ENCODE measurements at regions not wholly inside any gene's neighbourhood (a gene's known extent, or its start where the extent isn't known, plus 50 kb on each side); places are given as distances from the start of the nearest gene placed in this dataset.

DNA sequence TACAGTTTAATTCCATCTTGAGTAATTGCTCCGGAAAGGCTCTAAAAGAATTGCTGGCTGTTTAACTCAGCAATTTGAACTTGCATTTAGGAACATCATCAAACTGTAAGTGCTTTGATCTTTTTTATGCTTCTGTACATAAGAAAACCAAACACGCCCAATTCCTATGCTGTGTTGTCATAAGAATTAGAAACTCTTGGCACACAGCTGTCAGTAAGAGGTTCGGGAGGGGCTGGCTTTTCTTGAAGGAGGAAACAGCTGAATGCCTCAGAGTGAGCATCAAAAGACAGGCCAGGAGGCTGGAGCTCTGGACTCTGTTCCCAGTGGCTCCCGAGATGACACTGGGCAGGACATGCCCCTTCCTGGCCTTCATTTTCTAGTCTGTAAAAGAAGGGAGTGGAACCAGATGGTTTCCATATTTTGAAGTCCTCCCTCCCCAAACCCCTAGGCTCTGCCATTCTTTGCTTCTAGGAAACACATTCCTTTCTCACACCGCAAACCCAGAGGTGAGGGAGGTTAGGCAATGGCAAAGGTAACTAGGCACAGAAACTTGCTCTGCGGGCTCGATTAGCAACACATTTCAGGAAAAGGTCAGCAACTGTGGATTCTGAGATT lies 73.7 kb upstream of the DLG1 start (continued):
- TF ChIP-seq, protein P1, sequence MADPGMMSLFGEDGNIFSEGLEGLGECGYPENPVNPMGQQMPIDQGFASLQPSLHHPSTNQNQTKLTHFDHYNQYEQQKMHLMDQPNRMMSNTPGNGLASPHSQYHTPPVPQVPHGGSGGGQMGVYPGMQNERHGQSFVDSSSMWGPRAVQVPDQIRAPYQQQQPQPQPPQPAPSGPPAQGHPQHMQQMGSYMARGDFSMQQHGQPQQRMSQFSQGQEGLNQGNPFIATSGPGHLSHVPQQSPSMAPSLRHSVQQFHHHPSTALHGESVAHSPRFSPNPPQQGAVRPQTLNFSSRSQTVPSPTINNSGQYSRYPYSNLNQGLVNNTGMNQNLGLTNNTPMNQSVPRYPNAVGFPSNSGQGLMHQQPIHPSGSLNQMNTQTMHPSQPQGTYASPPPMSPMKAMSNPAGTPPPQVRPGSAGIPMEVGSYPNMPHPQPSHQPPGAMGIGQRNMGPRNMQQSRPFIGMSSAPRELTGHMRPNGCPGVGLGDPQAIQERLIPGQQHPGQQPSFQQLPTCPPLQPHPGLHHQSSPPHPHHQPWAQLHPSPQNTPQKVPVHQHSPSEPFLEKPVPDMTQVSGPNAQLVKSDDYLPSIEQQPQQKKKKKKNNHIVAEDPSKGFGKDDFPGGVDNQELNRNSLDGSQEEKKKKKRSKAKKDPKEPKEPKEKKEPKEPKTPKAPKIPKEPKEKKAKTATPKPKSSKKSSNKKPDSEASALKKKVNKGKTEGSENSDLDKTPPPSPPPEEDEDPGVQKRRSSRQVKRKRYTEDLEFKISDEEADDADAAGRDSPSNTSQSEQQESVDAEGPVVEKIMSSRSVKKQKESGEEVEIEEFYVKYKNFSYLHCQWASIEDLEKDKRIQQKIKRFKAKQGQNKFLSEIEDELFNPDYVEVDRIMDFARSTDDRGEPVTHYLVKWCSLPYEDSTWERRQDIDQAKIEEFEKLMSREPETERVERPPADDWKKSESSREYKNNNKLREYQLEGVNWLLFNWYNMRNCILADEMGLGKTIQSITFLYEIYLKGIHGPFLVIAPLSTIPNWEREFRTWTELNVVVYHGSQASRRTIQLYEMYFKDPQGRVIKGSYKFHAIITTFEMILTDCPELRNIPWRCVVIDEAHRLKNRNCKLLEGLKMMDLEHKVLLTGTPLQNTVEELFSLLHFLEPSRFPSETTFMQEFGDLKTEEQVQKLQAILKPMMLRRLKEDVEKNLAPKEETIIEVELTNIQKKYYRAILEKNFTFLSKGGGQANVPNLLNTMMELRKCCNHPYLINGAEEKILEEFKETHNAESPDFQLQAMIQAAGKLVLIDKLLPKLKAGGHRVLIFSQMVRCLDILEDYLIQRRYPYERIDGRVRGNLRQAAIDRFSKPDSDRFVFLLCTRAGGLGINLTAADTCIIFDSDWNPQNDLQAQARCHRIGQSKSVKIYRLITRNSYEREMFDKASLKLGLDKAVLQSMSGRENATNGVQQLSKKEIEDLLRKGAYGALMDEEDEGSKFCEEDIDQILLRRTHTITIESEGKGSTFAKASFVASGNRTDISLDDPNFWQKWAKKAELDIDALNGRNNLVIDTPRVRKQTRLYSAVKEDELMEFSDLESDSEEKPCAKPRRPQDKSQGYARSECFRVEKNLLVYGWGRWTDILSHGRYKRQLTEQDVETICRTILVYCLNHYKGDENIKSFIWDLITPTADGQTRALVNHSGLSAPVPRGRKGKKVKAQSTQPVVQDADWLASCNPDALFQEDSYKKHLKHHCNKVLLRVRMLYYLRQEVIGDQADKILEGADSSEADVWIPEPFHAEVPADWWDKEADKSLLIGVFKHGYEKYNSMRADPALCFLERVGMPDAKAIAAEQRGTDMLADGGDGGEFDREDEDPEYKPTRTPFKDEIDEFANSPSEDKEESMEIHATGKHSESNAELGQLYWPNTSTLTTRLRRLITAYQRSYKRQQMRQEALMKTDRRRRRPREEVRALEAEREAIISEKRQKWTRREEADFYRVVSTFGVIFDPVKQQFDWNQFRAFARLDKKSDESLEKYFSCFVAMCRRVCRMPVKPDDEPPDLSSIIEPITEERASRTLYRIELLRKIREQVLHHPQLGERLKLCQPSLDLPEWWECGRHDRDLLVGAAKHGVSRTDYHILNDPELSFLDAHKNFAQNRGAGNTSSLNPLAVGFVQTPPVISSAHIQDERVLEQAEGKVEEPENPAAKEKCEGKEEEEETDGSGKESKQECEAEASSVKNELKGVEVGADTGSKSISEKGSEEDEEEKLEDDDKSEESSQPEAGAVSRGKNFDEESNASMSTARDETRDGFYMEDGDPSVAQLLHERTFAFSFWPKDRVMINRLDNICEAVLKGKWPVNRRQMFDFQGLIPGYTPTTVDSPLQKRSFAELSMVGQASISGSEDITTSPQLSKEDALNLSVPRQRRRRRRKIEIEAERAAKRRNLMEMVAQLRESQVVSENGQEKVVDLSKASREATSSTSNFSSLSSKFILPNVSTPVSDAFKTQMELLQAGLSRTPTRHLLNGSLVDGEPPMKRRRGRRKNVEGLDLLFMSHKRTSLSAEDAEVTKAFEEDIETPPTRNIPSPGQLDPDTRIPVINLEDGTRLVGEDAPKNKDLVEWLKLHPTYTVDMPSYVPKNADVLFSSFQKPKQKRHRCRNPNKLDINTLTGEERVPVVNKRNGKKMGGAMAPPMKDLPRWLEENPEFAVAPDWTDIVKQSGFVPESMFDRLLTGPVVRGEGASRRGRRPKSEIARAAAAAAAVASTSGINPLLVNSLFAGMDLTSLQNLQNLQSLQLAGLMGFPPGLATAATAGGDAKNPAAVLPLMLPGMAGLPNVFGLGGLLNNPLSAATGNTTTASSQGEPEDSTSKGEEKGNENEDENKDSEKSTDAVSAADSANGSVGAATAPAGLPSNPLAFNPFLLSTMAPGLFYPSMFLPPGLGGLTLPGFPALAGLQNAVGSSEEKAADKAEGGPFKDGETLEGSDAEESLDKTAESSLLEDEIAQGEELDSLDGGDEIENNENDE (IDR thresholded peaks at IDR 0.05; ENCODE audit: insufficient replicate concordance, low read length), result no peak
- TF ChIP-seq CEBPB (IDR thresholded peaks at IDR 0.05; ENCODE audit: low read depth, low read length) (no peak), CHD2 (IDR thresholded peaks at IDR 0.05; ENCODE audit: low read length) (no peak), ZNF274 (IDR thresholded peaks at IDR 0.05; ENCODE audit: borderline replicate concordance, extremely low read depth, low read length) (no peak), CREB1 (IDR thresholded peaks at IDR 0.05) (no peak), NANOG (IDR thresholded peaks at IDR 0.05; ENCODE audit: insufficient read depth, low read depth, low read length, poor library complexity, severe bottlenecking) (no peak), FOSL1 (IDR thresholded peaks at IDR 0.05; ENCODE audit: insufficient read depth, low read depth, low read length) (no peak), POLR2AphosphoS5 (IDR thresholded peaks at IDR 0.05; ENCODE audit: low read depth, low read length) (no peak), EZH2 (IDR thresholded peaks at IDR 0.05; ENCODE audit: low read depth, low read length, severe bottlenecking) (no peak), HDAC6 (IDR thresholded peaks at IDR 0.05; ENCODE audit: low read depth, low read length) (no peak), TEAD4 (IDR thresholded peaks at IDR 0.05; ENCODE audit: low read depth, low read length) (no peak), BRCA1 (IDR thresholded peaks at IDR 0.05; ENCODE audit: low read depth, low read length) (no peak)

Data from H1 (cell line).